ENCODE measurements at regions not wholly inside any gene's neighbourhood (a gene's known extent, or its start where the extent isn't known, plus 50 kb on each side); places are given as distances from the start of the nearest gene placed in this dataset.

DNA sequence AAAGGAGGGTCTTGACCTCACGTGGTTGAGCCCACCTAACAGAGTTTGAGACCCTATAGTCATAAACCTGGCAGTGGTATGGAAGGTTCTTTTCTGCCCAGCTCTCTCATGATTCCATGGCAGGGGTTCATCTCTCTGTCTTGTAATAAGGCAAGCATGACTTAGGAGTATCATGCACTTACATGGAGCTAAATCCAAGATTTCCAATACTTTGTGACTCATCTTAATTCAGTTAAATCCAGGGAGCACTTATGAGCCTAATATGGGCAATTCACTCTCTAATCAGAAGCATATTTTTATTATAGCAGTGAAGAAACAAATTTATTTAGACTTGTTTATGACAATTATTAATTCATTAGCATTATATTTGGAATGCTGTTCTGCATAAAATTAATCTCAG lies 131.8 kb upstream of the CPSF6 start:
- H3K4me3 ChIP-seq (ENCODE audit: low read depth, low read length) = no peak overlapping the region
- TF ChIP-seq, protein P1, sequence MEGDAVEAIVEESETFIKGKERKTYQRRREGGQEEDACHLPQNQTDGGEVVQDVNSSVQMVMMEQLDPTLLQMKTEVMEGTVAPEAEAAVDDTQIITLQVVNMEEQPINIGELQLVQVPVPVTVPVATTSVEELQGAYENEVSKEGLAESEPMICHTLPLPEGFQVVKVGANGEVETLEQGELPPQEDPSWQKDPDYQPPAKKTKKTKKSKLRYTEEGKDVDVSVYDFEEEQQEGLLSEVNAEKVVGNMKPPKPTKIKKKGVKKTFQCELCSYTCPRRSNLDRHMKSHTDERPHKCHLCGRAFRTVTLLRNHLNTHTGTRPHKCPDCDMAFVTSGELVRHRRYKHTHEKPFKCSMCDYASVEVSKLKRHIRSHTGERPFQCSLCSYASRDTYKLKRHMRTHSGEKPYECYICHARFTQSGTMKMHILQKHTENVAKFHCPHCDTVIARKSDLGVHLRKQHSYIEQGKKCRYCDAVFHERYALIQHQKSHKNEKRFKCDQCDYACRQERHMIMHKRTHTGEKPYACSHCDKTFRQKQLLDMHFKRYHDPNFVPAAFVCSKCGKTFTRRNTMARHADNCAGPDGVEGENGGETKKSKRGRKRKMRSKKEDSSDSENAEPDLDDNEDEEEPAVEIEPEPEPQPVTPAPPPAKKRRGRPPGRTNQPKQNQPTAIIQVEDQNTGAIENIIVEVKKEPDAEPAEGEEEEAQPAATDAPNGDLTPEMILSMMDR (IDR thresholded peaks at IDR 0.05; ENCODE audit: insufficient read depth, low read length) = no peak
- peak; percentile 39 for DNase-seq (ENCODE audit: low read depth)

DNA sequence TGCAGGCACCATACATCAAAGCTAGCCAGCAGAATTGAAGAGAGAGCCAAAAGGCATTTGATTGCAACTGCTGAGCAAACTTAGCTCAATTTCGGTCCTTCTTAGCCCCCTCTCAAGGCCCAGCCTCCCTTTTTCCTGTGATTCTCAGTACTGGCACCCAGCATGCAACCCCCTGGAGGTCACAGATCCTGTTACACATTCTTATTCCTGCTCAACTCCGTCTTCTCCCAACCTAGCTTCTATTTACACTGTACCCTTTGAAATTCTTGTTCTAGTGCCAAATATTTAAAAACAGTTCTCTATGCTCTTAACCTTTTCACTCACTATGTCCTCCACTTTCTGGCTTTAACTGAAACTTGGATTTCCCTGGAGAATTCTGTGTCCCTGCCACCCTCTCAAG lies 131.3 kb upstream of the CPSF6 start:
- no peak overlapping the region for H3K4me3 ChIP-seq (ENCODE audit: low read depth, low read length)
- peak; percentile 35 for DNase-seq (ENCODE audit: low read depth)
- TF ChIP-seq, protein P1 (IDR thresholded peaks at IDR 0.05; ENCODE audit: insufficient read depth, low read length) = peak; percentile 15

DNA sequence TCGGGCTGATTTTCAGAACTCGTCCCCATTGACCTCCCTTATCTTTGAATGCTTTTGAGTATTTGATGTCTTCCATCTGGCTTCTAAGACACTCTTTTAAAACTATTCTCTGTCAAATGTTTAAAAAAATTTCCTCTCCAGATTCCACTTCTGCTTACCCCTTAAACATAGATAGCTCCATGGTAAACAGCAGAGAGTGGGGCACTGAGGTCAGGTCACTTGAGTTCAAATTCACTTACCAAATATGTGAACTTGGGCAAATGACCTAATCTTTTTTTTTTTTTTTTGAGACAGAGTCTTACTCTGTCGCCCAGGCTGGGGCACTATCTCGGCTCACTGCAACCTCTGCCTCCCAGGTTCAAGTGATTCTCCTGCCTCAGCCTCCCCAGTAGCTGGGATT lies 126.8 kb upstream of the CPSF6 start:
- no peak overlapping the region for H3K4me3 ChIP-seq (ENCODE audit: low read depth, low read length)
- TF ChIP-seq, protein P1 (IDR thresholded peaks at IDR 0.05; ENCODE audit: insufficient read depth, low read length) = no peak
- DNase-seq (ENCODE audit: low read depth) = no peak

DNA sequence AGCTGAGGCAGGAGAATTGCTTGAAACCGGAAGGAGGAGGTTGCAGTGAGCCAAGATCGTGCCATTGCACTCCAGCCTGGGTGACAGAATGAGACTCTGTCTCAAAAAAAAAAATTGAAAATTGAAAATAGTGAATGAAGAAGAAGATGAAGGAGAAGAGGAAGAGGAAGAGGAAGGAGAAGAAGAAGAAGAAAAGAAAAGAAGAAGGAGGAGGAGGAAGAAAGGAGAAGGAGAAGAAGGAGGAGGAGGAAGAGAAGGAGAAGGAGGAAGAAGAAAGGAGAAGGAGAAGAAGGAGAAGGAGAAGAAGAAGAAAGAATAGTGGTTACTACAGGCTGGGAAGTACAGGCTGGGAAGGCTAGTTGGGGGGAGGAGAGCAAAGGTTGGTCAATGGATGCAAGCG lies 124.3 kb upstream of the CPSF6 start:
- DNase-seq (ENCODE audit: low read depth) = no peak
- TF ChIP-seq, protein P1 (IDR thresholded peaks at IDR 0.05; ENCODE audit: insufficient read depth, low read length) = no peak
- no peak overlapping the region for H3K4me3 ChIP-seq (ENCODE audit: low read depth, low read length)

DNA sequence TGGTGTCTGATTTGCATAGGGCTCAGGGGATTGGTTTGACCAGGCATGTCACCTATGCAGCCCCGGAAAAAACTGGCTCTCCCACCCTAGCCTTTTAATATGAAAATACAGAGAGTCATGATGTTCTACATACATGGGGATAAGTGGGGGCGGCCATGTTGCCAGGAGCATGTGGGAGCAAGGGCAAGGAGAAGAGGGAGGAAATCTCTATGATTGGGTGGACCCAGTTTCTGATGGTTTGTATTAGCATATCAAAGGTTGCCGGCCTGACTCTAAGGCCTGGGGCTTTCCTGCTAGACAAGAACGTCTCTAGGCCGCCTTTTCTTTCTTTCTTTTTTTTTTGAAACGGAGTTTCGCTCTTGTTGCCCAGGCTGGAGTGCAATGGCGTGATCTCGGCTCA lies 123.4 kb upstream of the CPSF6 start:
- no peak overlapping the region for H3K4me3 ChIP-seq (ENCODE audit: low read depth, low read length)
- TF ChIP-seq, protein P1 (IDR thresholded peaks at IDR 0.05; ENCODE audit: insufficient read depth, low read length) = no peak

DNA sequence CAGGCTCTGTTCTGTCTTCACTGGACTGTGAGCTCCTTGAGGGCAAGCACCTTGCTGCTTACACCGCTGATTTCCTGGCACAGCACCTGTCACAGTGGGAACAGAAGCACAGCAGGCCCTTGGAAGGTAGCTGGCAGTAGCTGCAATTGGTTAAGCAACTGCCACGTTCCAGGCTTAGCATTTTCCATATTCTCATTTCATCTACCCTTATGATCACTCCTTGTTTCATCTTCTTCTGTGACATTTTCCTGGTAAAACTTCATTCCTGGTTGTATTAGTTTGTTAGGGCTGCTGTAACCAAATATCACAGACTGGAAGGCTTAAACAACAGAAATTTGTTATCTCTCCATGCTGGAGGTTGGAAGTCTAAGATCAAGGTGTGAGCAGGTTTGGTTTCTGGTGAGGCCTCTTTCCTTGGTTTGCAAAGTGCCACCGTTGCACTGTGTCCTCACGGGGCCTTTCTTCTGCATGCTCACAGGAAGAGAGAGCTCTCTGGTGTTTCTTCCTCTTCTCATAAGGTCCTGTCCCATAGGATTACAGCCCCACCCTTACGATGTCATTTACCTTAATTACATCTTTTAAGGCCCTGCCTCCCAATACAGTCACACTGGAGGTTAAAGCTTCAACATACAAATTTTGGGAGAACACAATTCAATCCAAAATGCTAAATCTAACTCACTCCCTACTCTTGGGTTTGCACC lies 121.7 kb upstream of the CPSF6 start:
- TF ChIP-seq, protein P1 (IDR thresholded peaks at IDR 0.05; ENCODE audit: insufficient read depth, low read length) = no peak
- no peak for DNase-seq (ENCODE audit: low read depth)
- H3K4me3 ChIP-seq (ENCODE audit: low read depth, low read length) = no peak overlapping the region

More for the DNA sequence above, 123.4 kb upstream of the CPSF6 start:
- no peak for DNase-seq (ENCODE audit: low read depth)

DNA sequence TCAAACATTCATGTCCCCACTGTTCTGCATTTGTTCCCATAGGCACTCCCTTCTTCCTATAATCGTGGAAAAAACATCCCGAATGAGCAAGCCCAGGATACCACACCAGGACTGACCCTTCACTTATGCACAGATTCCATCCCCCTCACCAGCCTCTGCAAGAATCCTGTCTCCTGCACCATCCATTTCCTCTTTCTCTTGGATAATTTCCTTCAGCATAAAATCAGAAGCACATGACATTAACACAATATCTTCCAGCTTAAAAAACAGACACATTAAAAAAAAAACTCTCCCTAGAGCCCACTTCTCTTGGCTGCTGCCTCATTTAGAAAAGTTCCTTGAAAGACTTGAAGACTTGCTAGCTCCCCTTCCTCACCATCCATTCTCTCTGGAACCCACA lies 120.9 kb upstream of the CPSF6 start:
- TF ChIP-seq, protein P1 (IDR thresholded peaks at IDR 0.05; ENCODE audit: insufficient read depth, low read length) = no peak
- H3K4me3 ChIP-seq (ENCODE audit: low read depth, low read length) = no peak overlapping the region
- no peak for DNase-seq (ENCODE audit: low read depth)
